GM12878 (cell line): ENCODE measurements at regions not wholly inside any gene's neighbourhood (a gene's known extent, or its start where the extent isn't known, plus 50 kb on each side); places are given as distances from the start of the nearest gene placed in this dataset.

Experiments used
- ATAC-seq: fragments of 200-7000 bp; cut with Tn5 transposase; 3 replicates; pipeline ENCODE4 v1.9.1; 2020; ENCODE audit warnings: mild to moderate bottlenecking, moderate library complexity
- BruUV-seq: library from RNA; stranded (reverse); fragments of 400-500 nt; replicated peaks from 2 replicates; lab custom pipeline; 2021; lab: Mats Ljungman, UMichigan
- CTCF ChIA-PET: fragments of 300-600 bp; sonication (Branson Sonifier 250); formaldehyde crosslinking; extraction: SDS; loops from one replicate; lab custom pipeline; 2021; ENCODE audit warnings: inconsistent platforms; lab: Yijun Ruan, JAX
- POLR2A ChIA-PET: fragments of 350-600 bp; formaldehyde crosslinking; extraction: SDS; loops from one replicate; lab custom pipeline; 2021; ENCODE audit warnings: inconsistent platforms; lab: Charles Lee
- RAD21 ChIA-PET: fragments of 300-600 bp; sonication (Branson Sonifier 250); formaldehyde crosslinking; loops from one replicate; lab custom pipeline; 2023; ENCODE audit warnings: antibody characterized with exemption; ENCODE audit not compliant: unreplicated experiment; lab: Charles Lee
- SMC1A ChIA-PET: fragments of 300-600 bp; sonication (Branson Sonifier 250); formaldehyde crosslinking; loops from one replicate; lab custom pipeline; 2023; ENCODE audit not compliant: unreplicated experiment, uncharacterized antibody; lab: Charles Lee
- DNase-seq: peaks from one replicate; pipeline ENCODE4 v3.0.0-alpha.2; 2011; ENCODE audit warnings: low read depth, low spot score
- FAIRE-seq: peaks from 3 replicates; lab custom pipeline; 2011; peaks lifted over from hg19 to GRCh38; lab: Jason Lieb, UNC
- H2AFZ ChIP-seq: 2 replicates; pipeline ENCODE4 v1.6.0; 2011; ENCODE audit warnings: low read depth, low read length, control low read depth; ENCODE audit not compliant: control insufficient read depth
- H3K27ac ChIP-seq: 2 replicates; pipeline ENCODE4 v1.5.1; 2011; ENCODE audit warnings: control low read depth; ENCODE audit not compliant: control insufficient read depth, insufficient read depth
- H3K27me3 ChIP-seq, 2 experiments: replicated peaks in 1 of 2; 2 replicates each; pipeline versions ENCODE4 v1.6.0 to v1.6.1; 2011; ENCODE audit warnings: low read length in 1 of 2; ENCODE audit not compliant: control insufficient read depth in 2 of 2, insufficient read depth in 2 of 2
- H3K36me3 ChIP-seq, 2 experiments: 2 replicates each; pipeline ENCODE4 v1.5.1; 2011; ENCODE audit warnings: low read length in 1 of 2; ENCODE audit not compliant: control insufficient read depth in 2 of 2, insufficient read depth in 2 of 2
- H3K4me1 ChIP-seq: 2 replicates; pipeline ENCODE4 v1.6.1; 2011; ENCODE audit warnings: mild to moderate bottlenecking, low read length, moderate library complexity, mixed read lengths; ENCODE audit not compliant: control insufficient read depth, insufficient read depth
- H3K4me2 ChIP-seq: 2 replicates; pipeline ENCODE4 v1.6.0; 2011; ENCODE audit warnings: control low read depth; ENCODE audit not compliant: control insufficient read depth, insufficient read depth
- H3K4me3 ChIP-seq: fragments of 200-600 bp; sonication (generic); 2 replicates; pipeline ENCODE4 v1.5.1; 2016
- H3K79me2 ChIP-seq: 2 replicates; pipeline ENCODE4 v1.6.0; 2011; ENCODE audit warnings: low read length; ENCODE audit not compliant: control insufficient read depth, insufficient read depth
- H3K9ac ChIP-seq: 2 replicates; pipeline ENCODE4 v1.8.0; 2011; ENCODE audit warnings: low read length, control low read depth, mixed read lengths; ENCODE audit not compliant: control insufficient read depth, insufficient read depth
- H3K9me3 ChIP-seq: replicated peaks from 3 replicates; pipeline ENCODE4 v1.5.1; 2011; ENCODE audit warnings: mild to moderate bottlenecking, low read length; ENCODE audit not compliant: control insufficient read depth, insufficient read depth
- H4K20me1 ChIP-seq: 2 replicates; pipeline ENCODE4 v1.6.0; 2011; ENCODE audit not compliant: control insufficient read depth, insufficient read depth
- ATF2 ChIP-seq: IDR thresholded peaks from 2 replicates; pipeline ENCODE4 v1.6.1; 2012; ENCODE audit warnings: low read length, inconsistent platforms
- FOXK2 ChIP-seq: fragments of 450-650 bp; IDR thresholded peaks from 2 replicates; pipeline ENCODE4 v1.6.1; 2017; ENCODE audit warnings: mild to moderate bottlenecking, moderate library complexity
- IRF3 ChIP-seq: fragments of 450-650 bp; IDR thresholded peaks from 2 replicates; pipeline ENCODE4 v1.6.1; 2014; ENCODE audit warnings: mild to moderate bottlenecking
- IRF5 ChIP-seq: fragments of 450-650 bp; IDR thresholded peaks from 2 replicates; pipeline ENCODE4 v1.6.1; 2017; ENCODE audit warnings: borderline replicate concordance
- NR2C1 ChIP-seq: fragments of 450-650 bp; IDR thresholded peaks from 2 replicates; pipeline ENCODE4 v1.6.1; 2017; ENCODE audit warnings: antibody characterized with exemption, mild to moderate bottlenecking, moderate library complexity
- POLR2AphosphoS2 ChIP-seq: IDR thresholded peaks from 2 replicates; pipeline ENCODE4 v1.6.1; 2011; ENCODE audit warnings: low read depth, mild to moderate bottlenecking, low read length, improper control_type of control experiment, moderate library complexity
- SREBF1 ChIP-seq: IDR thresholded peaks from 2 replicates; pipeline ENCODE4 v1.6.1; 2012; ENCODE audit warnings: mild to moderate bottlenecking, low read length
- TBL1XR1 ChIP-seq: IDR thresholded peaks from 2 replicates; pipeline ENCODE4 v1.6.1; 2012; ENCODE audit warnings: low read depth, low read length, improper control_type of control experiment
- ZSCAN29 ChIP-seq: fragments of 450-650 bp; IDR thresholded peaks from 2 replicates; pipeline ENCODE4 v1.6.1; 2017; ENCODE audit warnings: mild to moderate bottlenecking, moderate library complexity
- WGBS: methylation state at CpG from one replicate; pipeline ENCODE4 v1.1.6; 2016; ENCODE audit warnings: low lambda C conversion rate; ENCODE audit not compliant: insufficient replicate concordance, insufficient coverage; ENCODE audit errors: missing lambda C conversion rate; 5-methylcytosine and 5-hydroxymethylcytosine counted together
- in situ Hi-C: fragments of 300-500 bp; cut with MboI; formaldehyde crosslinking; loops from 9 replicates; pipeline ENCODE4 v1.14.3; 2018; ENCODE audit warnings: mixed read lengths
- intact Hi-C: fragments of 100-400 bp; cut with micrococcal nuclease; formaldehyde crosslinking; loops from one replicate; pipeline ENCODE4 v1.14.2; 2022; ENCODE audit not compliant: unreplicated experiment
- TF ChIP-seq, protein P1 (sequence below): fragments of 450-650 bp; IDR thresholded peaks from 2 replicates; pipeline ENCODE4 v1.6.1; 2016; ENCODE audit warnings: mild to moderate bottlenecking
- TF ChIP-seq, protein P2 (sequence below): fragments of 450-650 bp; IDR thresholded peaks from 2 replicates; pipeline ENCODE4 v1.6.1; 2016; ENCODE audit warnings: mild to moderate bottlenecking, moderate library complexity, borderline replicate concordance

DNA sequence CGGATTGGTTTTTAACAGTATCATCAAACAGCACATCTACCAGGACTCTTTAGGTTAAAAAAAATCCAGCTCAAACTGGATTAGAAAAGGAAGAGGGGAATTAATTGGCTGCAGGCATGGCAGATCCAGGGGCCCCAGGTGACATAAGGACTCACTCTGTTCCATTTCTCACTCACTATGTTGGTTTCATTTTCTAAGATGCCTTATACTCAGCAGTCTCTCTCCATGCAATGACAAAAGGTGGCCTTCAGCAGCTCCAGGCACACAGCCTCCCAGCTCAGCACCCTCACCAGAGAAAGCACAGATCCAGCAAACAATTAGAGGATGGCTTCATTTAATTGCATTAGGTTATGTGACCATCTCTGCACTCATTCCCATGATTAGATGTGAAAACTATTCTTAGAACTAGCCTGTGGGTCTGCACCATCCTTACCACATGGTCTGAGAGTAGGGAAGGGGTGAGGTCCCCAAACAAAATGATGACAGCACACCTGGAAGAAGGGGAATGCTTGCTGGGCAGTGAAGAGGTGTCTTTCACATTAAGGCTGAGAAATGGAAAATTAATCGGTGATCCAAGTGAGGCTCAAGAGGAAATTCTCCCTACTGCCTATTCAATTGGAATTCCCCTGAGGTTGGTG, 243.1 kb downstream of the CDH26 start (continued):
- TF ChIP-seq ATF2 (no peak), NR2C1 (no peak), TBL1XR1 (no peak)
- TF ChIP-seq, protein P1, sequence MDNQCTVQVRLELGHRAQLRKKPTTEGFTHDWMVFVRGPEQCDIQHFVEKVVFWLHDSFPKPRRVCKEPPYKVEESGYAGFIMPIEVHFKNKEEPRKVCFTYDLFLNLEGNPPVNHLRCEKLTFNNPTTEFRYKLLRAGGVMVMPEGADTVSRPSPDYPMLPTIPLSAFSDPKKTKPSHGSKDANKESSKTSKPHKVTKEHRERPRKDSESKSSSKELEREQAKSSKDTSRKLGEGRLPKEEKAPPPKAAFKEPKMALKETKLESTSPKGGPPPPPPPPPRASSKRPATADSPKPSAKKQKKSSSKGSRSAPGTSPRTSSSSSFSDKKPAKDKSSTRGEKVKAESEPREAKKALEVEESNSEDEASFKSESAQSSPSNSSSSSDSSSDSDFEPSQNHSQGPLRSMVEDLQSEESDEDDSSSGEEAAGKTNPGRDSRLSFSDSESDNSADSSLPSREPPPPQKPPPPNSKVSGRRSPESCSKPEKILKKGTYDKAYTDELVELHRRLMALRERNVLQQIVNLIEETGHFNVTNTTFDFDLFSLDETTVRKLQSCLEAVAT: no peak

GRCh38 chr20:60202046-60202445, 243.8 kb downstream of the CDH26 start:
- ATAC-seq (no peak), DNase-seq (no peak), FAIRE-seq (no peak)
- Histone ChIP-seq H3K36me3 (no peaks in the 10 kb centered on the region), H3K9me3 (no peaks in the 10 kb centered on the region; the same call in 2 of the 3 replicates), H4K20me1 (no peaks in the 10 kb centered on the region), H3K79me2 (no peaks in the 10 kb centered on the region), H3K4me1 (no peaks in the 10 kb centered on the region), H3K27me3 (no peaks in the 10 kb centered on the region), H3K27ac (no peak overlapping the region), H3K4me3 (no peak overlapping the region), H2AFZ (no peak overlapping the region), H3K4me2 (no peak overlapping the region), H3K9ac (no peak overlapping the region)
- TF ChIP-seq IRF5: no peak
- TF ChIP-seq FOXK2: no peak
- no peak for TF ChIP-seq POLR2AphosphoS2
- TF ChIP-seq ZSCAN29: no peak
- TF ChIP-seq SREBF1: no peak
- TF ChIP-seq IRF3: no peak
- TF ChIP-seq, protein P2, sequence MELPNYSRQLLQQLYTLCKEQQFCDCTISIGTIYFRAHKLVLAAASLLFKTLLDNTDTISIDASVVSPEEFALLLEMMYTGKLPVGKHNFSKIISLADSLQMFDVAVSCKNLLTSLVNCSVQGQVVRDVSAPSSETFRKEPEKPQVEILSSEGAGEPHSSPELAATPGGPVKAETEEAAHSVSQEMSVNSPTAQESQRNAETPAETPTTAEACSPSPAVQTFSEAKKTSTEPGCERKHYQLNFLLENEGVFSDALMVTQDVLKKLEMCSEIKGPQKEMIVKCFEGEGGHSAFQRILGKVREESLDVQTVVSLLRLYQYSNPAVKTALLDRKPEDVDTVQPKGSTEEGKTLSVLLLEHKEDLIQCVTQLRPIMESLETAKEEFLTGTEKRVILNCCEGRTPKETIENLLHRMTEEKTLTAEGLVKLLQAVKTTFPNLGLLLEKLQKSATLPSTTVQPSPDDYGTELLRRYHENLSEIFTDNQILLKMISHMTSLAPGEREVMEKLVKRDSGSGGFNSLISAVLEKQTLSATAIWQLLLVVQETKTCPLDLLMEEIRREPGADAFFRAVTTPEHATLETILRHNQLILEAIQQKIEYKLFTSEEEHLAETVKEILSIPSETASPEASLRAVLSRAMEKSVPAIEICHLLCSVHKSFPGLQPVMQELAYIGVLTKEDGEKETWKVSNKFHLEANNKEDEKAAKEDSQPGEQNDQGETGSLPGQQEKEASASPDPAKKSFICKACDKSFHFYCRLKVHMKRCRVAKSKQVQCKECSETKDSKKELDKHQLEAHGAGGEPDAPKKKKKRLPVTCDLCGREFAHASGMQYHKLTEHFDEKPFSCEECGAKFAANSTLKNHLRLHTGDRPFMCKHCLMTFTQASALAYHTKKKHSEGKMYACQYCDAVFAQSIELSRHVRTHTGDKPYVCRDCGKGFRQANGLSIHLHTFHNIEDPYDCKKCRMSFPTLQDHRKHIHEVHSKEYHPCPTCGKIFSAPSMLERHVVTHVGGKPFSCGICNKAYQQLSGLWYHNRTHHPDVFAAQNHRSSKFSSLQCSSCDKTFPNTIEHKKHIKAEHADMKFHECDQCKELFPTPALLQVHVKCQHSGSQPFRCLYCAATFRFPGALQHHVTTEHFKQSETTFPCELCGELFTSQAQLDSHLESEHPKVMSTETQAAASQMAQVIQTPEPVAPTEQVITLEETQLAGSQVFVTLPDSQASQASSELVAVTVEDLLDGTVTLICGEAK: no peak
- 26% methylated on average over 5 of the region's 5 CpGs for whole genome bisulfite sequencing
- BruUV-seq: no TSS peak
- ChIA-PET RAD21 (no interaction called here), CTCF (interaction anchor here (0.8 kb wide), 1 partner anchor 9 kb away, joined by 3 read pairs; no protein-coding TSS in a partner anchor), SMC1A (interaction anchor here (1.0 to 1.4 kb wide), 2 partner anchors 22 to 36 kb away, joined by 3 to 5 read pairs; no protein-coding TSS in a partner anchor), POLR2A (no interaction called here)
- in situ Hi-C loops (no loop called here), intact Hi-C loops (no loop called here)
